A673 (cell line): ENCODE measurements at regions not wholly inside any gene's neighbourhood (a gene's known extent, or its start where the extent isn't known, plus 50 kb on each side); places are given as distances from the start of the nearest gene placed in this dataset.

Experiments
- BruUV-seq: library from RNA; stranded (reverse); fragments of 400-500 nt; replicated peaks from 2 replicates; lab custom pipeline; 2021; lab: Mats Ljungman, UMichigan
- CTCF ChIA-PET: fragments of 300-600 bp; sonication (Branson Sonifier 250); formaldehyde crosslinking; loops from one replicate; lab custom pipeline; 2022; ENCODE audit warnings: antibody characterized with exemption; lab: Charles Lee
- POLR2A ChIA-PET: fragments of 300-600 bp; sonication (Branson Sonifier 250); formaldehyde crosslinking; loops from one replicate; lab custom pipeline; 2022; ENCODE audit warnings: antibody characterized with exemption; ENCODE audit not compliant: low non-redundant PET; lab: Charles Lee
- DNase-seq: peaks from one replicate; pipeline ENCODE4 v3.0.0-alpha.2; 2015; ENCODE audit warnings: low spot score
- H3K27ac ChIP-seq: fragments of 200-600 bp; sonication (generic); 2 replicates; pipeline ENCODE4 v1.5.1; 2016; ENCODE audit warnings: mixed run types, low read depth, mild to moderate bottlenecking, mixed read lengths, antibody characterized with exemption, low read length; ENCODE audit not compliant: poor library complexity, severe bottlenecking
- H3K27me3 ChIP-seq: fragments of 200-600 bp; sonication (generic); replicated peaks from 2 replicates; pipeline ENCODE4 v1.6.1; 2017; ENCODE audit warnings: mixed run types, low read depth, mild to moderate bottlenecking, mixed read lengths, antibody characterized with exemption, low read length; ENCODE audit not compliant: insufficient read depth, poor library complexity
- H3K36me3 ChIP-seq: fragments of 200-600 bp; sonication (generic); 2 replicates; pipeline ENCODE4 v1.6.1; 2016; ENCODE audit warnings: mixed run types, mild to moderate bottlenecking, mixed read lengths, antibody characterized with exemption, low read length; ENCODE audit not compliant: insufficient read depth, poor library complexity, severe bottlenecking
- H3K4me1 ChIP-seq: fragments of 200-600 bp; sonication (generic); 2 replicates; pipeline ENCODE4 v1.6.1; 2017; ENCODE audit warnings: mixed run types, mild to moderate bottlenecking, mixed read lengths, antibody characterized with exemption, low read length; ENCODE audit not compliant: insufficient read depth, poor library complexity, severe bottlenecking
- H3K4me3 ChIP-seq: fragments of 200-600 bp; sonication (generic); 2 replicates; pipeline ENCODE4 v1.5.1; 2016; ENCODE audit warnings: low read depth, mixed run types, mild to moderate bottlenecking, mixed read lengths, low read length; ENCODE audit not compliant: poor library complexity, severe bottlenecking
- H3K9me3 ChIP-seq: fragments of 200-600 bp; sonication (generic); 2 replicates; pipeline ENCODE4 v1.6.1; 2016; ENCODE audit warnings: mixed run types, low read depth, mild to moderate bottlenecking, mixed read lengths, antibody characterized with exemption, low read length; ENCODE audit not compliant: poor library complexity, severe bottlenecking
- EZH2 ChIP-seq: fragments of 200-600 bp; sonication (generic); IDR thresholded peaks from 2 replicates; pipeline ENCODE4 v1.6.1; 2017; ENCODE audit warnings: borderline replicate concordance, low read depth, mild to moderate bottlenecking, mixed read lengths, antibody characterized with exemption, low read length; ENCODE audit not compliant: poor library complexity, severe bottlenecking
- intact Hi-C: fragments of 100-400 bp; cut with micrococcal nuclease; formaldehyde crosslinking; loops from one replicate; pipeline ENCODE4 v1.10.0; 2022; ENCODE audit not compliant: unreplicated experiment
- TF ChIP-seq, protein P1 (sequence below): fragments of 300-800, 200-600 bp; sonication (generic); conservative IDR thresholded peaks from 2 replicates; pipeline ENCODE4 v1.5.1; 2017; ENCODE audit warnings: low read depth, mild to moderate bottlenecking, antibody characterized with exemption, low read length, moderate library complexity, mixed read lengths

DNA sequence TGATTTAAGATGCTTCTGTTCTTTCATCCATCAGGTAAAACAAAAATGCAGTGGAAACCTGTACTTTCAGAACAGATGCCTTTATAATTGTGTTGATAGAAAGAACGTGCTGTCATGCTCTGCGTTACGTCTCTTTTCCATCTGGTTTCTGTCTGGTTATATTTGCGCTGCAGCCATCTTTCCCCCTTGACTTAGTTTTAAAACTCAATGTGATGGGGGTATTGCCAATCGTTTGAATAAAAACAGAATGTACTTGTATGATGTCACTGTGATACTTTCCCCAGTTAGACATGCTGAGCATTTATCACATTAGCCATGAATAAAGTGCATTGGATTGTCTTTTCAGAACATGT lies 508.6 kb downstream of the ADCYAP1 start:
- Histone ChIP-seq H3K4me3 (no peak overlapping the region), H3K9me3 (no peaks in the 10 kb centered on the region), H3K27ac (no peak overlapping the region), H3K4me1 (no peaks in the 10 kb centered on the region), H3K27me3 (peaks cover 28% of the 10 kb centered on the region), H3K36me3 (no peaks in the 10 kb centered on the region)
- intact Hi-C loops = no loop called here
- no peak for TF ChIP-seq EZH2
- TF ChIP-seq, protein P1, sequence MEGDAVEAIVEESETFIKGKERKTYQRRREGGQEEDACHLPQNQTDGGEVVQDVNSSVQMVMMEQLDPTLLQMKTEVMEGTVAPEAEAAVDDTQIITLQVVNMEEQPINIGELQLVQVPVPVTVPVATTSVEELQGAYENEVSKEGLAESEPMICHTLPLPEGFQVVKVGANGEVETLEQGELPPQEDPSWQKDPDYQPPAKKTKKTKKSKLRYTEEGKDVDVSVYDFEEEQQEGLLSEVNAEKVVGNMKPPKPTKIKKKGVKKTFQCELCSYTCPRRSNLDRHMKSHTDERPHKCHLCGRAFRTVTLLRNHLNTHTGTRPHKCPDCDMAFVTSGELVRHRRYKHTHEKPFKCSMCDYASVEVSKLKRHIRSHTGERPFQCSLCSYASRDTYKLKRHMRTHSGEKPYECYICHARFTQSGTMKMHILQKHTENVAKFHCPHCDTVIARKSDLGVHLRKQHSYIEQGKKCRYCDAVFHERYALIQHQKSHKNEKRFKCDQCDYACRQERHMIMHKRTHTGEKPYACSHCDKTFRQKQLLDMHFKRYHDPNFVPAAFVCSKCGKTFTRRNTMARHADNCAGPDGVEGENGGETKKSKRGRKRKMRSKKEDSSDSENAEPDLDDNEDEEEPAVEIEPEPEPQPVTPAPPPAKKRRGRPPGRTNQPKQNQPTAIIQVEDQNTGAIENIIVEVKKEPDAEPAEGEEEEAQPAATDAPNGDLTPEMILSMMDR = no peak
- no peak for DNase-seq
- ChIA-PET CTCF (no interaction called here), POLR2A (no interaction called here)
- BruUV-seq = no TSS peak

DNA sequence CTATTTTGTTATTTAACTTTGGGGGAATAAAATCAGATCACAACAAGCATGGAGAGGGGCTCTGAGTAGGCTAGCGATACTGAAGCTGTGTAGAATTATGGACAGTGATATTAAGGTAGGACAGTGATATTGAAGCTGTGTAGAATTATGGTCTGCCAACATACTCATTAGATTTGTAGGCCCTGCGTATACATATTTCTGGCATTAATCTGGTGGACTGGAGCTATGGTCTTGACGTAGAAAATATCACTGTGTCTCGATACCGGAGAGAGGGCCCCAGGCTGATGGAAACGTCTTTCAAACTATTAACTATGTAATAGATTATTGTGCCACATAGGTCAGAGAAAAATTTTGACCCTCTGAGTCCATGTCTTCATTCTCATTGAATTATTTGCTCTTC lies 511.4 kb downstream of the ADCYAP1 start:
- H3K4me1 ChIP-seq = no peaks in the 10 kb centered on the region
- intact Hi-C loops = no loop called here
- no peaks in the 10 kb centered on the region for H3K9me3 ChIP-seq
- no peak overlapping the region for H3K4me3 ChIP-seq
- no peak for TF ChIP-seq EZH2
- TF ChIP-seq, protein P1 = no peak
- BruUV-seq = no TSS peak
- DNase-seq = no peak
- no peaks in the 10 kb centered on the region for H3K36me3 ChIP-seq
- H3K27me3 ChIP-seq = peaks cover 25% of the 10 kb centered on the region
- no peak overlapping the region for H3K27ac ChIP-seq
- ChIA-PET CTCF (no interaction called here), POLR2A (no interaction called here)

DNA sequence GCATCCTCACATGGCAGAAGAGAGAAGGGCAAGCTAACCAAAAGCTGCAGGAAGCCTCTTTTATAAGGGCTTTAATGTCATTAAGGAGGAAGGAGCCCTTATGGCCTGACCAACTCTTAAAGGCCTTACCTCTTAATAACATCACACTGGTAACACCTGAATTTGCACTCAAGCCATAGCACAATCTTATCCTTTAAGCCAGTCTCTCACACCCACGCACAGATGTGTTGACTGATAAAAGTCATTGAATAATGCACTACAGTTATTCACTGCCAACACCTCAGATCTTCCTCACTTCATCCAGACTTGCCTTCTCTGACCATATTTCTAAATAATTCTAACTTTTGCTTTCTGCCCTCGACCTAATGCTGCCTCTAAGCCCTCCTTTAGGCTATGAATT lies 516.8 kb downstream of the ADCYAP1 start:
- no peaks in the 10 kb centered on the region for H3K4me1 ChIP-seq
- DNase-seq = no peak
- CTCF ChIA-PET = no interaction called here
- BruUV-seq = no TSS peak
- H3K36me3 ChIP-seq = no peaks in the 10 kb centered on the region
- TF ChIP-seq EZH2 = no peak
- TF ChIP-seq, protein P1 = no peak
- no peaks in the 10 kb centered on the region for H3K9me3 ChIP-seq
- intact Hi-C loops = no loop called here
- H3K27ac ChIP-seq = no peak overlapping the region
- POLR2A ChIA-PET = interaction anchor here (0.6 kb wide), 1 partner anchor 13 kb away, joined by 3 read pairs; no protein-coding TSS in a partner anchor
- no peak overlapping the region for H3K4me3 ChIP-seq
- no peaks in the 10 kb centered on the region for H3K27me3 ChIP-seq
